CD14-positive monocyte (primary cell): ENCODE measurements at regions not wholly inside any gene's neighbourhood (a gene's known extent, or its start where the extent isn't known, plus 50 kb on each side); places are given as distances from the start of the nearest gene placed in this dataset.

Experiments
- DNase-seq, 3 donors: peaks; one replicate each; pipeline ENCODE4 v3.0.0-alpha.2; 2011 to 2022
- H2AFZ ChIP-seq: 2 replicates; pipeline ENCODE4 v1.6.0; 2012; ENCODE audit warnings: mild to moderate bottlenecking, low read depth, low read length, inconsistent platforms; ENCODE audit not compliant: insufficient read depth, poor library complexity, severe bottlenecking
- H3K27ac ChIP-seq, 2 donors: 1 replicate in 1 of 2; 2 replicates in 1 of 2; pipeline ENCODE4 v1.5.1; 2012 to 2013; ENCODE audit warnings: low read length in 2 of 2, control low read depth in 1 of 2, inconsistent platforms in 1 of 2, low read depth in 1 of 2, mild to moderate bottlenecking in 1 of 2
- H3K27me3 ChIP-seq, 2 donors: one replicate each; pipeline versions ENCODE4 v1.6.0 to v1.6.1; 2011 to 2013; ENCODE audit warnings: low read length in 2 of 2; ENCODE audit not compliant: control insufficient read depth in 2 of 2, insufficient read depth in 2 of 2
- H3K36me3 ChIP-seq, 2 donors: replicated peaks in 1 of 2; 1 replicate in 1 of 2; 2 replicates in 1 of 2; pipeline versions ENCODE4 v1.5.1 to v1.6.1; 2012 to 2013; ENCODE audit warnings: low read length in 2 of 2, control low read depth in 1 of 2, inconsistent platforms in 1 of 2, mild to moderate bottlenecking in 1 of 2; ENCODE audit not compliant: insufficient read depth in 2 of 2, control insufficient read depth in 1 of 2
- H3K4me1 ChIP-seq, 2 donors: 1 replicate in 1 of 2; 2 replicates in 1 of 2; pipeline versions ENCODE4 v1.5.1 to v1.6.1; 2012 to 2013; ENCODE audit warnings: low read length in 2 of 2, control low read depth in 1 of 2, inconsistent platforms in 1 of 2, mild to moderate bottlenecking in 1 of 2, moderate library complexity in 1 of 2; ENCODE audit not compliant: insufficient read depth in 2 of 2, control insufficient read depth in 1 of 2
- H3K4me2 ChIP-seq: replicated peaks from 2 replicates; pipeline ENCODE3; 2012; ENCODE audit warnings: low read length, moderate library complexity, mild to moderate bottlenecking; ENCODE audit not compliant: poor library complexity, severe bottlenecking; ENCODE audit errors: extremely low read depth
- H3K4me3 ChIP-seq, 3 experiments: fragments of 200-600 bp in 1 of 3; sonication (generic) in 1 of 3; replicated peaks in 1 of 3; 1 replicate in 2 of 3; 2 replicates in 1 of 3; pipeline ENCODE4 v1.5.1; 2011 to 2013; ENCODE audit warnings: low read length in 3 of 3, mild to moderate bottlenecking in 3 of 3, control low read depth in 2 of 3, low read depth in 2 of 3, inconsistent platforms in 1 of 3, moderate library complexity in 1 of 3
- H3K79me2 ChIP-seq: 2 replicates; pipeline ENCODE4 v1.6.0; 2012; ENCODE audit warnings: mild to moderate bottlenecking, control low read depth, inconsistent platforms, low read length, moderate library complexity; ENCODE audit not compliant: insufficient read depth
- H3K9ac ChIP-seq: 2 replicates; pipeline ENCODE4 v1.6.0; 2017; ENCODE audit warnings: low read length, mild to moderate bottlenecking; ENCODE audit not compliant: insufficient read depth, poor library complexity, severe bottlenecking
- H3K9me3 ChIP-seq, 2 donors: replicated peaks in 1 of 2; 1 replicate in 1 of 2; 2 replicates in 1 of 2; pipeline versions ENCODE4 v1.5.1 to v1.6.1; 2012 to 2013; ENCODE audit warnings: low read length in 2 of 2, control low read depth in 1 of 2; ENCODE audit not compliant: control insufficient read depth in 1 of 2, insufficient read depth in 1 of 2
- H4K20me1 ChIP-seq: 2 replicates; pipeline ENCODE4 v1.6.0; 2012; ENCODE audit warnings: mild to moderate bottlenecking, low read length, control low read depth, moderate library complexity; ENCODE audit not compliant: insufficient read depth
- H3K27ac Mint-ChIP-seq, 7 donors: one replicate each; pipeline ENCODE4 v1.8.0; 2020; ENCODE audit warnings: mild to moderate bottlenecking in 7 of 7, mixed read lengths in 7 of 7, moderate library complexity in 6 of 7, inconsistent platforms in 2 of 7
- H3K27me3 Mint-ChIP-seq, 3 donors: one replicate each; pipeline ENCODE4 v1.8.0; 2021 to 2022; ENCODE audit warnings: low read depth in 3 of 3, mild to moderate bottlenecking in 3 of 3, mixed read lengths in 3 of 3, moderate library complexity in 3 of 3, inconsistent platforms in 1 of 3
- H3K36me3 Mint-ChIP-seq, 2 donors: one replicate each; pipeline ENCODE4 v1.8.0; 2020; ENCODE audit warnings: mixed read lengths in 2 of 2, inconsistent platforms in 1 of 2, mild to moderate bottlenecking in 1 of 2
- H3K4me1 Mint-ChIP-seq: one replicate; pipeline ENCODE4 v1.8.0; 2020; ENCODE audit warnings: mild to moderate bottlenecking, mixed read lengths
- H3K4me3 Mint-ChIP-seq, 2 donors: one replicate each; pipeline ENCODE4 v1.8.0; 2020; ENCODE audit warnings: mild to moderate bottlenecking in 2 of 2, mixed read lengths in 2 of 2, moderate library complexity in 1 of 2
- H3K9me3 Mint-ChIP-seq, 7 donors: one replicate each; pipeline ENCODE4 v1.8.0; 2020 to 2022; ENCODE audit warnings: mixed read lengths in 7 of 7, mild to moderate bottlenecking in 6 of 7, moderate library complexity in 6 of 7, inconsistent platforms in 2 of 7
- WGBS: methylation state at CpG from one replicate; pipeline ENCODE4 v1.1.5; 2013; ENCODE audit warnings: missing lambda C conversion rate; ENCODE audit not compliant: insufficient coverage; 5-methylcytosine and 5-hydroxymethylcytosine counted together
- intact Hi-C, 2 donors: fragments of 100-400 bp; cut with micrococcal nuclease; formaldehyde crosslinking; loops; one replicate each; pipeline versions ENCODE4 v1.15.0 to v1.15.1; 2023
- TF ChIP-seq, protein P1 (sequence below): fragments of 200-600 bp; IDR thresholded peaks from one replicate; pipeline ENCODE4 v1.8.0; 2022; ENCODE audit warnings: antibody characterized with exemption, mild to moderate bottlenecking

DNA sequence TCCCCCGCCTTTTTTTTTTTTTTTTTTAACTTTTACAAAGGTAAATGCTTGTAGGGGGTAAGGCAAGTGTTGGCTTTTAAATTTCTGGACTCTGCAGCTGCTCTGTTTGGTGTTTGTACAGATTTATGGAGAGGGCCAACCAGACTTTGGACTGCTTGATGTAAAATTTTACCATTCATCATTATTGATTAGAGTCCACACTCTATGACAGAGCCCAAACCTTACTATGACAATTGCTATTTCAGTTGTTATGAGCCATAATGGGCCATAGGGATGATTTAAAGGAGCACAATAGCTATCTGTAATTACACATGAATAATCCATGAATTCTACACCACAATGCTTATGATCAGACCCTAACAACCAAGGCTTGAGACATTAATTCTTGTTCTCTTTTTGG lies 867.2 kb downstream of the NR2F1-AS1 start:
- H3K9ac ChIP-seq, result no peak overlapping the region
- H3K9me3 ChIP-seq, result no peaks in the 10 kb centered on the region
- Mint-ChIP-seq H3K4me3 (no peak overlapping the region), H3K27ac (no peak overlapping the region), H3K36me3 (no peaks in the 10 kb centered on the region), H3K27me3 (no peaks in the 10 kb centered on the region), H3K4me1 (no peaks in the 10 kb centered on the region), H3K9me3 (no peaks in the 10 kb centered on the region)
- H4K20me1 ChIP-seq, result no peaks in the 10 kb centered on the region
- TF ChIP-seq, protein P1, sequence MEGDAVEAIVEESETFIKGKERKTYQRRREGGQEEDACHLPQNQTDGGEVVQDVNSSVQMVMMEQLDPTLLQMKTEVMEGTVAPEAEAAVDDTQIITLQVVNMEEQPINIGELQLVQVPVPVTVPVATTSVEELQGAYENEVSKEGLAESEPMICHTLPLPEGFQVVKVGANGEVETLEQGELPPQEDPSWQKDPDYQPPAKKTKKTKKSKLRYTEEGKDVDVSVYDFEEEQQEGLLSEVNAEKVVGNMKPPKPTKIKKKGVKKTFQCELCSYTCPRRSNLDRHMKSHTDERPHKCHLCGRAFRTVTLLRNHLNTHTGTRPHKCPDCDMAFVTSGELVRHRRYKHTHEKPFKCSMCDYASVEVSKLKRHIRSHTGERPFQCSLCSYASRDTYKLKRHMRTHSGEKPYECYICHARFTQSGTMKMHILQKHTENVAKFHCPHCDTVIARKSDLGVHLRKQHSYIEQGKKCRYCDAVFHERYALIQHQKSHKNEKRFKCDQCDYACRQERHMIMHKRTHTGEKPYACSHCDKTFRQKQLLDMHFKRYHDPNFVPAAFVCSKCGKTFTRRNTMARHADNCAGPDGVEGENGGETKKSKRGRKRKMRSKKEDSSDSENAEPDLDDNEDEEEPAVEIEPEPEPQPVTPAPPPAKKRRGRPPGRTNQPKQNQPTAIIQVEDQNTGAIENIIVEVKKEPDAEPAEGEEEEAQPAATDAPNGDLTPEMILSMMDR, result no peak
- no peaks in the 10 kb centered on the region for H3K27me3 ChIP-seq
- no peaks in the 10 kb centered on the region for H3K79me2 ChIP-seq
- no peak overlapping the region for H3K27ac ChIP-seq
- DNase-seq, result no peak
- H3K4me1 ChIP-seq, result no peaks in the 10 kb centered on the region
- no peak overlapping the region for H3K4me2 ChIP-seq
- no peak overlapping the region for H2AFZ ChIP-seq
- no peaks in the 10 kb centered on the region for H3K36me3 ChIP-seq
- no CpG with 5 or more reads among the region's 1 CpG for WGBS
- no peak overlapping the region for H3K4me3 ChIP-seq
- intact Hi-C loops, result no loop called here

DNA sequence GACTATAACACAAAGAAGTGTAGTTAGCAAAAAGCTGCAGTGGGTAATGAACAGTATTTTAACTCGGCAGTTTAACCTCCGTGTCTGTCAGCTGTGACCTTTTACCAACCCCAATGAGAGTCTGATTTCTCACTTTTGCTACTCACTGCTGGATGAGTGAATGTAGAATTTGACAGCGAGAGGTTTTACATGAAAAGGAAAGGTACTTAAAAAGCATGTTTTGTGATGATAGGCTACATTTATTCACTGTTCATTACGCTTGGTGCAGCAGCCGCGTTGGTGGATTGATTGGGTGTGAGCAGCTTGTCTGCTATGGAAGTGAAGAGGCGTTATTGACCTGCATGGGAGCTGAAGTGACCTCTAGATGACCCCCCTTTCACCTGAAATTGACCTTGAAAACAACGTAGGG lies 867.7 kb downstream of the NR2F1-AS1 start:
- Histone ChIP-seq H3K27me3 (no peaks in the 10 kb centered on the region), H3K9me3 (no peaks in the 10 kb centered on the region), H4K20me1 (no peaks in the 10 kb centered on the region), H3K4me1 (no peaks in the 10 kb centered on the region), H3K79me2 (no peaks in the 10 kb centered on the region), H3K4me2 (no peak overlapping the region), H3K4me3 (no peak overlapping the region), H2AFZ (no peak overlapping the region), H3K36me3 (no peaks in the 10 kb centered on the region), H3K27ac (no peak overlapping the region), H3K9ac (no peak overlapping the region)
- H3K4me3 Mint-ChIP-seq, result no peak overlapping the region
- 100% methylated on average over 1 of the region's 8 CpGs for WGBS
- H3K9me3 Mint-ChIP-seq, result no peaks in the 10 kb centered on the region
- DNase-seq, result no peak
- no peaks in the 10 kb centered on the region for H3K27me3 Mint-ChIP-seq
- intact Hi-C loops, result no loop called here
- no peak overlapping the region for H3K27ac Mint-ChIP-seq
- no peaks in the 10 kb centered on the region for H3K4me1 Mint-ChIP-seq
- TF ChIP-seq, protein P1, result no peak
- H3K36me3 Mint-ChIP-seq, result no peaks in the 10 kb centered on the region
